NCI-H2029 (cell line): ENCODE measurements at regions not wholly inside any gene's neighbourhood (a gene's known extent, or its start where the extent isn't known, plus 50 kb on each side); places are given as distances from the start of the nearest gene placed in this dataset.
"Not testable (repeated sequence)": the region's sequence is repeated elsewhere in the genome, so short reads cannot be mapped to it uniquely, and the experiment has no call there.

Source experiments
- DNase-seq: peaks from one replicate; lab custom pipeline; 2025; lab: John Stamatoyannopoulos, UW

DNA sequence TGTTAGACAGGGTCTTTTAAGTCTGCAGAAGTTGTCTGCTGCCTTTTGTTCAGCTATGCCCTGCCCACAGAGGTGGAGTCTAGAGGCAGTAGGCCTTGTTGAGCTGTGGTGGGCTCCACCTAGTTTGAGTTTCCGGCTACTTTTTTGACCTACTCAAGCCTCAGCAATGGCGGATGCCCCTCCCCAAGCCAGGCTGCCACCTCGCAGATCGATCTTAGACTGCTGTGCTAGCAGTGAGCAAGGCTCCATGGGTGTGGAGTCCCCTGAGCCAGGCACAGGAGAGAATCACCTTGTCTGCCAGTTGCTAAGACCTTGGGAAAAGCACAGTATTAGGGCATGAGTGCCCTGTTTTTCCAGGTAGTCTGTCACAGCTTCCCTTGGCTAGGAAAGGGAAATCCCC lies 664.6 kb upstream of the DPPA4 start:
- DNase-seq, result not testable (repeated sequence)

GRCh38 chr3:110006913-110007312 lies 669.6 kb upstream of the DPPA4 start:
- DNase-seq, result no peak

DNA sequence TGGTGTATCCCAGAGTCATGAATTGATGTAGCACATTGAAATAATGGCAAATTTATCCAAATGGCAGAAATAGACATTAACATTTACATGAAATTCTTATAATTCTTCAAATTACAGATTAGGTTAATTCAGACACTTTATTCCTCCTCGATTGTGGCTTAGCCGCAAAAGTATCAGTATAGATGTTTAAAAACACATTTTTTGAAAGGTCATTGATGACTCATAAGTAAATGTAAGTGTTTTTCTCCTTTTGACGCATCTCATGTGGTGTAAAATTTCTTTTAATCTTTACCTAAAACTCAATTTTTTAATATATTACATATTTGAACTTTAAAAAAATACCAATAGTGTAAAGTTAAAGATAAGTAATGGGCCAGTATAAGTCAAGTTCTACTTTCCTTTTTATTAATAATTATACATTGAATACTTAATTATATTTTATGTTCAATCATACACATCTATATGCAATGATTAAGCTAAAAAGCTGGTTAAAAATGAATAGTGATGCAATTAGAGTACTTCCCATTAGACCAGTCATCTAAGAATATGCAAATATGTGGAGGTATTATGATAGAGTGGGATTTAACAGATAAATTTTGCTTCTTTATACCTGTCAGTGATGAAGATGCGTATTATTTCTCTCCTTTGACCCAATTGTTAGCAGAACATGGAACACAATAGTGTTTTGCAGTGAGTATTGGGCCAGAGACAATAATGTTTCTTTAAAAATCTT lies 678.1 kb upstream of the DPPA4 start:
- no peak for DNase-seq

GRCh38 chr3:110016235-110016815 lies 679.0 kb upstream of the DPPA4 start:
- DNase-seq, result no peak

DNA sequence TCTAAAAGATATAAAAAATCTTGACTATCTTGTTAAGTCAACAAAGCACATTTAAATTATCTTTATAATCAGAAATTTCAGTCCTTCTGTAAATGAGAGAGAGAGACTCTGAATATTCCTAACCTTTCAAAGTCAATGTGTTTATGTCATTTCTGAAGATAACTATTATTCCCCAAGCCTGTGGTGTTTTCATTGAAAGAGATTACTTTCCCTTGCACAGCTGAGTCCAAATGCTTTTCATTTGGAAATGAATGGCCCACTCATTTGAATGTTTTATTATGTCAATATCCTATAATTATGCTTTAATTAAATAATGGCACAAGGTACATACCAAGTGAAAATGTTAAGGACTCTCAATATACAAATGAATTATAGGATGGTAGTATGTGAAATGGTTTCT lies 680.0 kb upstream of the DPPA4 start:
- DNase-seq, result no peak

DNA sequence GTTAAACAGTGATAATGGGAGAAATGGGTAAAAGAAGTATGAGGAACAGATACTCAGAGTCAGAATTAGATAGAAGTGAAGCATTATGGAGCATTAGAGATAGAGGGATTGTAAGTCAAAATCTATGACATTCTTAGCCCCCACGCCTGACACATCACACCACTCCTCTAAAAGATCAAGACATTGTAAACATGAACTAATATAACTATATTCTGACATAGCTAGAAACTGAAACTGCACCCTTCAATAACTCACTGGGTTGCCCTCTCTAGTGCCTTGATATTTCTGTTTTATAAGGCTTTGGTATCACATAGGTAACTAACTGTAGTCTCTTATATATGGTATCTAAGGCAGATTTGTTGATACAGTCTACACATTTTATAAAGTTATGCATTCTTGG lies 684.3 kb upstream of the DPPA4 start:
- DNase-seq, result no peak

GRCh38 chr3:110023022-110023421 lies 685.7 kb upstream of the DPPA4 start:
- DNase-seq, result not testable (repeated sequence)

DNA sequence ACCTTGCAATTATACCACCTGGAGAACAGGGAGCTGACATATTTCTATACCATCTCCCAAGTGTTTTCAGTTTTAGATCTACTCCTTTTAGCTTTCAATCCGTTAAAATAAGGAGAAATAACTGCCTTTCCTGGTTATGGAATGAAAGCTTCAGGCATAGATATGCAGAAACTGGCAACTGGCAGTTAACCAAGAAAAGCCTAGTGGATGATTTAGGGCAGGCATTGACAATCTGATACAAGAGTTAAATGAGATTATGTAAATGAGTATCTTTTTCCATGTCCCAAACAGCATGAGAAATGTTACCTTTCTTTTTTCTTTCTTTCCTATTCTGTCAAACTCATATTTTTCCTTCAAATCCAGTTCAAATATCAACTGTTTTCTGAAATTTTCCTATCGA lies 689.1 kb upstream of the DPPA4 start:
- DNase-seq, result no peak

GRCh38 chr3:110027446-110028080 lies 690.2 kb upstream of the DPPA4 start:
- DNase-seq, result no peak

DNA sequence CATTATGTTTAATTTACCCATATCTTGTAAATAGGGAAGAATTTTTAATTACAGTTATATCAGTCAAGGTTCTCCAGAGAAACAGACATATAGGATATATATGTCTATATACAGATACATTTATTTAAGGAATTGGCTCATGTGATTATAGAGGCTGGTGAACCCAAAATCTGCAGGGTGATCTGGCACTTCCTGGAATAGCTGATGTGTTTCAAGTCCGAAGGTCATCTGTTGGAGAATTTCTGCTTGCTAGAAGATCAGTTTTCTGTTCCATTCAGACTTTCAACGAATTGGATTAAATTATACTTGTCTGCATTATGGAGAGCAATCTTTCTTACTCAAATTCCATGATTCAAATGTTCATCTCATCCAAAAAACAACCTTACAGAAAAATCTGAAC lies 694.6 kb upstream of the DPPA4 start:
- DNase-seq, result no peak

- DNase-seq, result no peak
These were observed 722.1 kb upstream of the DPPA4 start for GRCh38 chr3:110059431-110059830.

GRCh38 chr3:110062716-110063115 lies 725.4 kb upstream of the DPPA4 start:
- no peak for DNase-seq

GRCh38 chr3:110063178-110063577 lies 725.8 kb upstream of the DPPA4 start:
- no peak for DNase-seq

- no peak for DNase-seq
These were observed 728.9 kb upstream of the DPPA4 start for GRCh38 chr3:110066206-110066605.

- DNase-seq, result no peak
These were observed 730.2 kb upstream of the DPPA4 start for GRCh38 chr3:110067527-110067926.

DNA sequence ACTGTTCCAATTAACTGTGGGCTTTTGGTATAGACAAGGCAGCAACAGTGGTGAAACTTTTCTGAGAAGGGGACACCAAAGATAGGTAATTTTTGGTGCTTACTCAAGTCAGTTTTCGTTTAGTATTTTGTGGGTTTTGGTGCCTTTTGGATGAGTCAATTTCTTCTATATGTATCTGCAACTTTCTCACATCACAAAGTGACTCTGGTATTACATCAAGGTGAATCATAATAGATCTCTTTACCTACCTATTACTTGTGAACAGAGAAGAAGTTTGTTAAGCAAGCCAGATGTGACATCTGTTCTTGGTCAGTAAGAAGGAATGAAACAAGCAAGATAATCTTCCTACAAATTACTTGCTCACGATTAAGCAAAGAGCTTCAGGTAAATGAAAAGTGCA lies 732.4 kb upstream of the DPPA4 start:
- DNase-seq, result no peak

GRCh38 chr3:110070161-110070916 lies 733.0 kb upstream of the DPPA4 start:
- no peak for DNase-seq

DNA sequence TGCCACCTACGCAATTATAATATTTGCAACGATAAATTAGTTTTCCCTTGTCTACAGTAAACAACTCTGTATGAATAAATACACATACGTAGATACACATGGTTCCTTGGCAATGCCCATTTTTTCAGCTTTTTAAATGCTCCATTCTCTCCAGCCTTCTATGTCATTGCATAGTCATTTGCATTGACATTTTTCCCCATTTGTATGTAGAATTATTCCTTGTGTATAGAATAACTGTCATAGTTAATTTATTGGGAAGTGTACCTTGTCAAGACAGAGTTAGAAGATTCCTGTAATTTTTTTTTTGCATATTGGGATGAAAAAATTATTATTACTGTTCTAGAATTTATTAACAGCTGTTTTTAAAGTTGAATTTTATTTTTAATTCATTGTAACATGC lies 736.7 kb upstream of the DPPA4 start:
- no peak for DNase-seq

GRCh38 chr3:110077093-110077492 lies 739.7 kb upstream of the DPPA4 start:
- no peak for DNase-seq

GRCh38 chr3:110093411-110093810 lies 756.1 kb upstream of the DPPA4 start:
- no peak for DNase-seq

- DNase-seq, result no peak
These were observed 756.6 kb upstream of the DPPA4 start for GRCh38 chr3:110093812-110094401.

GRCh38 chr3:110099711-110100110 lies 762.4 kb upstream of the DPPA4 start:
- no peak for DNase-seq
